Glomerular visceral epithelial cell (primary cell): ENCODE measurements at regions not wholly inside any gene's neighbourhood (a gene's known extent, or its start where the extent isn't known, plus 50 kb on each side); places are given as distances from the start of the nearest gene placed in this dataset.
"Not testable (repeated sequence)": the region's sequence is repeated elsewhere in the genome, so short reads cannot be mapped to it uniquely, and the experiment has no call there.

Source experiments
- DNase-seq: peaks from one replicate; pipeline ENCODE4 v3.0.0-alpha.2; 2016; ENCODE audit errors: extremely low spot score

DNA sequence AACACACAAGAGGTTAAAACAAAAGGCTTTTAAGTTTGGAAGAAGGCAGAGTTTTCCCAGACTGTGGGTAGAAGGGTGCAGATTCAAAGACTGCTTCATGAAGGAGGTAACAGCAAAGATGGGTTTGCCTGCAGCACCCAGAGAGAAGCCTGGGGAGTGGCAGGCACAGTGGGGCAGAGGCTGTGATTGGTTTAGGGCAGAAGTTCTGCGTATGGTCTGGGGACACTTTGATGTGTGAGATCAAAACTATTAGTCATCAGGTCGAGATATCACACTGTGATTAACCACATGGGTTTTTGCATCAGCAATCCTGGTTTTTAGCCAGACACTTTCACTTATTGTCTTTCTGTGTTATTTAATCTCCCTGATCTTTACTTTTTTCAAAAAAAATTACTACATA is 188.8 kb upstream of the GLRA1 start:
- no peak for DNase-seq

- no peak for DNase-seq
Observed at GRCh38 chr5:152107220-152107619, 182.6 kb upstream of the GLRA1 start.

DNA sequence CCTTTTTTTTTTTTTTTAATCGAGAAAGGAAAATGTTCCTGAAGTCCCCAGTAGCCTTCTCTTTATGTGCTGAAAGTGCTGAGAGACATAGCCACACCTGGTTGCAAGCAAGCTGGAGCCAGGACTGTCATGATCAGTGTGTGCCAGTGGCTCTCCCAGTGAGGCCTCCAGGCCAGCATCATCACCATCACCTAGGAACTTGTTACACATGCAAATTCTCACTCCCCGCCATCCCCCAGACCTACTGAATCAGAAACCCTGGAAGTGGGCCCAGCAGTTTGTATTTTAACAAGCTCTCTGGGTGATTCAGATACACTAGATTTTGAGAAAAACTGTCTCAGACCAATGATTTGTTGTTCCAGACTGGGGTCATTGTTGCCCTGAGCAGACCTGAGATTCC is 181.9 kb upstream of the GLRA1 start:
- no peak for DNase-seq

DNA sequence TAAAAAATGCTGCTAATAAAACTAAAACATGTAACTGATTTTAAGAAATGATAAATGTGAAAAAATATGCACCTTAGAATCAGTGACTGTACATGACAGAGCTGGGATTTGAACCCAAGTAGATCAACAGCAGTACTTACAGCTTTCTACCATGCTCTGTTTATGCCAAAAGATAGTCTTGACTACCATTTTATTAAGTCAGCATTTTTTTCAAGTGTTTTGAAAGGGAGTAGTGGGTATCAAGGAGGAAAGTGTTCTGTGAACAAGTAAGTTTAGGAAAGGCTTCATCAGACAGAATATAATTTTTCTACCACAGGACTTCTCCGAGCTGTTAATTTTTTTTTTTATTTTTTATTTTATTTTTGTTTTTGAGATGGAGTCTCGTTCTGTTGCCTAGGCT is 180.4 kb upstream of the GLRA1 start:
- DNase-seq, result no peak

DNA sequence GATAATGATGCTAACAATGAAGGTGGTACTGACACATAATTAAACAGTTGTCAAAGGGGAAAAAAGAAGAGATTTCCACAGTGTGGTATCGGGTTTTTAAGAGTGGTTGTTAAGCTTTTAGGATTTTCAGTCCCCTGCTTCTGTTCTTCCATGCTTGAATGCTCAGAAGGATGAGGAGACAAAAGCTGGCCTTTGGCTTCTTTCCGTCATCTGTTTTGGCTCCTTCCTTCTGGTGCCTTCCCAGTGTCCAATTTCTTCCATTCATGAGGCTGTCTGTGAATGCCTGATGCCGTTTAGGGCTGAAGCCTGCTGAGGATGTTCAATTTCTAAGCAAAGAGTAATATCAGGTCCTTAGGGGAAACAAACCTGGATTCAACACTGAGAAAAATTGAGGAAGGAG is 179.6 kb upstream of the GLRA1 start:
- DNase-seq, result no peak

DNA sequence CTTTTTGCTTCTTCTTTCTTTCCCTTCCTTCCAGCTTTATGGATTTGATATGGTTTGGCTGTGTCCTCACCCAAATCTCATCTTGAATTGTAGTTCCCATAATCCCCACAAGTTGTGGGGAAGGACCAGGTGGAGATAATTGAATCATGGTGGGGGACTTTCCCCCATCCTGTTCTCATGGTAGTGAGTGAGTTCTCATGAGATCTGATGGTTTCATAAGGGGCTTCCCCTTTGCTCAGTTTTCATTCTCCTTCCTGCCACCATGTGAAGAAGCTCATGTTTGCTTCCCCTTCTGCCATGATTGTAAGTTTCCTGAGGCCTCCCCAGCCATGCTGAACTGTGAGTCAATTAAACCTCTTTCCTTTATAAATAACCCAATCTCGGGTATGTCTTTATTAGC is 178.3 kb upstream of the GLRA1 start:
- DNase-seq, result not testable (repeated sequence)

DNA sequence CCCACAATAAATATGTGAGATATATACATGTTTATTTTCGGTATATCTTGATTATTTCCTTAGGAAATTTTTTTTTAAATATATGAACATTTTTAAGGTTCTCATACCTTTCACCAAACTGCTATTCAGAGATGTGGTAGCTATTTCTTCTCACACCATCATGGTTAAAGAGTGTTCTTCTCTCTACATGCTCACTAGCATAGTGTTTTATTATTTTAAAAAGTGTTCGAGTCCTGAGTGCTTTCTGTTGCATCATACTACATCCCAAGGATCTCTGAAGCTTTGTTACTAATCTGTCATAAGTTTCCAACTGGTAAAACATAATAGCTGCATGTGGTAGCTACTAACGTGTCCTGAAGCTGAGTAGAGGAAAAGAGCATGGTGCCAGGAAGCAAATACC is 177.4 kb upstream of the GLRA1 start:
- no peak for DNase-seq

GRCh38 chr5:152100462-152100861 is 175.8 kb upstream of the GLRA1 start:
- DNase-seq, result no peak

DNA sequence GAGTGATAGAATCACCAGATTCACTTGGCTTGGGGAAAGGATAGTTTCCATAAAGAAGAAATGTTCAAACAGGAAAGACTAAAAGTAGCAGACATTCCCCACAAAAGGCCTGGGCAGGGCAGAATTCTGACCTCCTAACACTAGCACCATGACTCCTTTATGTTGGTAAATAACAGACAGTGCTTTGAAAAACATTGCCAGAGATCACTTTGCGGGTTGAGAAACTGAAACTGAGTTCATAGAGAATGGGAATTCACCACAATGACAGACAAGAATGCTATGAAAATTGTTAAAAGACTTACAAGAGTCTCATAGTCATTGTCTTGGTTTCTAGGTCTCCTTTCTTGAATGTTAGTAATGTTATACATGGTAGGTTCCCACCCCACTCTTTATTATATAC is 172.5 kb upstream of the GLRA1 start:
- DNase-seq, result no peak

DNA sequence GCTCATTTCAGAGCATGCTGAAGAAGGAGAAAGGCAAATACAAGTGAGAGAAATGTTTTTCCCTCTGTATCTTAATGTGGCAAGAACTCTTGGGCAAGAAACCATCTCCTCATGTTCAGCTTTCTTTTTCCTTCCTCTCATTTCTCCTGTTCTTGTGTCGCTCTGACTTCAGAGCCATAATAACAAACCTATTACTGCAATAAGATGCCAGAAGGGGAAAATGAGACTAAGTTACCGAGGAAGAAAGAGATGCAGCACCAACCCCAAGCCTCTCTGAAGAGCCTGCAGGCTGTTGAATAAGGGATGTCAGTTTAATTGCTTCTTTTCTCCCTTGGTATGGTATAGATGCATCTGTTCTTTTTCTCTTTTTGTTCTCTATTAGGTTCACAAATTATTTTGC is 170.1 kb upstream of the GLRA1 start:
- DNase-seq, result no peak

DNA sequence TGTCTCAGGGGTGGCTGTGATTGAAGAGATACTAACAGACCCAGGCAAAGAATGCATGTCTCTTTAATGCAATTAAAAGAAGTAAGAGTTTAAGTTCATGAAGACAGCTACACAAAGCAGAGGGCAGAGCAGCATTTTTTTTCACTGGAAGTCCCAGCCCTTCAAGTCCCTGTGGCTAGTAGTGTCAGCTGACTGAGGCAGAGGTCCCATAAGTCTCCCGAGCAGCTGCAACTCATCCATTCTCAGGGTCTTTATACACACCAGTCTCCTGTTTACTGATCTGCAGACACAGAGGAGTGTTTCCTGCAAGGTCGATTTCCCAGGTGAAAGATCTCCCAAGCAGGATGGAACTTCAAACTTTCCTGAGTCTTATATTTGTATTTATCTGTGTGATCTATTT is 169.4 kb upstream of the GLRA1 start:
- DNase-seq, result no peak

DNA sequence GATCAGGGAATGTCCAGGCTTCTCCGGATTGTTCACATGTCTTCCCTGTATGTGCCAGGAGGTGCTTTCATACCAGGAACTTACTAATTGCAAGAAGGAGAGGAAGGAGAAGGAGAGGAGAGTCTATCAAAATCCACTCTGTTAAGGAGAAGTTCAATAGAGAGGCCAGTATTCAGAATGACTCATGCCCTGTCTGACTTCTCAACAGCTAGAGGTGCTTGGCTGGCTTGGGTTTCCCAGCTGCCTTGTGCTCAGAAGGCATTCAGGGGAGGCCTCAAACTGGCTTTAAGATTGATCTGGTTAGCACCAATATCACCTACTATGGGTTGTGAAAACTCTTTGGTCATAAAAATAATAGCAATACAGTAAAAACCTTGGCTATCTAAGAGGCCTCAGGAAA is 167.9 kb upstream of the GLRA1 start:
- no peak for DNase-seq

DNA sequence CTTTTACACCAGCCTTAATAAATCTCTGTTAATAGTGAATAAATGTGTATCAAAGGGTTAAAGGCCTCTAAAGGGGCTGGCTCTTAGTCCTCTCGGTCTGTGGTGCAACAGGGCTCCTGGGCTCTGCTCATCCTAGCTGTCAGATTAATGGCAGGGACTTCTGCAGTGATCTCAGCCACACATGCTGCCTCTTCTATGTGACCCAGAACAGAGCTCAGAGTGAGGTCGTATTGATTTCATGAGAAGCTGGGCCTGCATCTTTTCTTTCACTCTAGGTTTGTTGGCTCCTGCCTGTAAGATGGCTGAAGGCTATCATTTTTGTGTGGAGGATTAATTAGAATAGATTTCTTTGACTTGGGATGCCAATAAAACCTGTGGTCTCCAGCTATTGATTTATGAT is 165.0 kb upstream of the GLRA1 start:
- DNase-seq, result no peak

- no peak for DNase-seq
Observed at GRCh38 chr5:152086668-152087067, 162.0 kb upstream of the GLRA1 start.

DNA sequence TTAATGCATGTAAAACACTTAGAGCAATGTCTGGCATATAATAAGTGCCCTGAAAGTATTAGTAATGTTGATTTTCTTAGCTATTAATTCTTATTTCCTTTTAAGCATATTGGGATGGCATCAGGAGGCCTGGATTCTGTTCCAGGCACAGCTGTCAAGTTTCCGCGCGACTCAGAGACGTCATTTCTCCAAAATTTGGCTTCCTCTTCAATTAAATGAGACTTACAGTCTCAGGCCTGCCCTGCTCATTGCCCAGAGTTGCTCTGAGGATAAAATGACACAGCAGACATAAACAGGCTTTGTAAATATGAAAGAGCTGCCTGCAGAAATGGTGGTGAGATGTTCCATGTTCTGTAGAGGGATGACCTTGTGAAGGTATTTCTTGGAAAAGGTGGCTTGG is 159.8 kb upstream of the GLRA1 start:
- no peak for DNase-seq

DNA sequence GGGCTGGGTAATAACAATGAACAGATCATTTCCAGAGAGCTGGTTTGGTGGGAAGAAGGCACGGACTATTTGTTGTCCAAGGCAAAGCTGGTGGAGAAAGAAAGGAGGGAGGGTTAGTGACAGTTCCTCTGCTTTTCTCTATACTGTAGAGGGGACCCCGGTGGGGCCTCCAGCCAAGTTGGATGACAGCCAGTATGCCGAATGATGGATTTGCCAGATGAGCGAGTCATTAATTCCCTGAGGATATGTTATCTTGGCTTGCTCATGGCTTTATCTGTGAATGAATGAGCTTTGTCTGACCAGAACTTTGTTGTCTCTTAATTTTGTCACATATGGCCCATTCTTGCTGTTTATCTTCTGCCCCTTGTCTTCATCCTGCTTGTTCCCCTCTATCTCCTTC is 158.6 kb upstream of the GLRA1 start:
- no peak for DNase-seq

DNA sequence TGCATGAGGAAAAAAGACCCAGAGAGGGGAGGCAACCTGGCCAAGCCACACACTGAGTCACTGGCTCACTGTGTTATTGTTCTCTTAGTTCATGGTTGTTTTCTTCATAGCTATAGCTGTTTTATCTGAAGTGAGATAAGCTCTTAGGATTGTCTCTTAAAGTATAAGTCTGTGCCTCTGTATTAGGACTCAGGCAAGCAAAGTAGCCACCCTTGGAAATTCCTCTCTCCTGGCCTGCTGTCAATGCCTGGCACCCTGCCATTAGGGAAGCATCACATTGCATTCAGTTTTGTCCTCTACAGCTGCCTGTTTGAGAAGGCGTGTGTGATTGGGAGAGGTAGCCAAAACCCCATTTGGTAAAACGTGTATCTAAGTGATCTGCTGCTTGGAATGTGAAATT is 147.4 kb upstream of the GLRA1 start:
- DNase-seq, result no peak

DNA sequence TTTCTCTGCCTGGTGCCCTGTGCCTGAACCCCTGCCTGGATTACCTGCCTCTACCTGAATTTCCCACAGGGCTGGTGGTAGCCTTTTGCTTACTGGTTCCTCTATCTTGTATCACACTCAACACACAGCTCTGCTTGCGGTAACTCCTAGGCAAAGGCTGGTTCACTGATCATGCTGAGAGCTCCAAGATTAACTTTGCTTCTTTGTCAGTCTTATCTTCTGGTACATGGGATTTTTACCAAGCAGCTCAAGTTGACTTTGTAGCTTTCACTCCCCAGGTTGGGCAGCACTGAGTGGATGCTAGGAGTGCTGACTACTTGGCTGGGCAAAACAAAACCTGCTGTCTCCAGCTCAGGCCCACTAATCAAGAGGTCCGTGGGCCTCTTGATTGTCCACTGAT is 145.9 kb upstream of the GLRA1 start:
- DNase-seq, result no peak

GRCh38 chr5:152066784-152067183 is 142.1 kb upstream of the GLRA1 start:
- DNase-seq, result no peak

- DNase-seq, result no peak
Observed at GRCh38 chr5:152063004-152063403, 138.4 kb upstream of the GLRA1 start.

DNA sequence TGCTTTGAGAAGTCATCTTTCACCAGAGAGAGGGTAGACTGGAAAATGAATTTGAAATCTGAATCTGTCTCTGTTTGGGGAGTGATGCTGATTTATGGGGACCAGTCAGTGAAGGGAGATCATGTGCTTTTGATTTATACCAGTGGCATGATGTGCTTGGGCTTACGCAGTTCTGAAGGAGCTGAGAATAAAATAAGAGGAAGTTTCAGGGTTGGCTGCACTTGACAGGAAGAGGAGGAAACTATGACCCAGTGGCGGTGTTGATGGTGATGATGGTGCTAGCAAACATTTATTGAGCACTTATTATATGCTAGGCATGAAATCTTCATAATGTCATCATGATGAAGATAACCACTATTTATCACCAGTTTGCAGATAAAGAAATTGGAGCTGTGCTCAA is 136.4 kb upstream of the GLRA1 start:
- no peak for DNase-seq

DNA sequence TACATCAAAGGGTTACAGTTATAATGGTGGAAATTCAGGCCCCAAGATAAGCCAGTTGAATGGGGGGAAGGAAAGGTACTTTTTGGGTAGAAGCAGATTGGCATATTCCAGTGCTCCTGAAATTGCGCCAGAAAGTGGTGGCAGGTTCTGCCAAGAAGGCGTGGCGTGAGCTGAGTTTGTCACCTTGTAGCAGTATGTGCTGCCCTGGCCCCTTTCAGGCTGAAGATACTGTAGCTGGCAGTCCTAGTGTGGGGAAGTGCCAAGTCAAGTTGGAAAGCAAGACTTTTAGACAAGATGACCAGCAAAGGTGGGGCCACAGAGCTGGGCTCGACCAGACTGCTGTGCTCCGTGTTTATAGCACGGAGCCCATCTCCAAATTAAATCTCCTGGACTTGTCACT is 133.6 kb upstream of the GLRA1 start:
- DNase-seq, result no peak

- DNase-seq, result no peak
Observed at GRCh38 chr5:152056931-152057330, 132.3 kb upstream of the GLRA1 start.

- DNase-seq, result no peak
Observed at GRCh38 chr5:152052470-152052869, 127.8 kb upstream of the GLRA1 start.
